ENCODE measurements at regions not wholly inside any gene's neighbourhood (a gene's known extent, or its start where the extent isn't known, plus 50 kb on each side); places are given as distances from the start of the nearest gene placed in this dataset.
"Not testable (repeated sequence)": the region's sequence is repeated elsewhere in the genome, so short reads cannot be mapped to it uniquely, and the experiment has no call there.

- no peak for DNase-seq
Observed at GRCh38 chr1:166507347-166507746, 331.9 kb upstream of the POGK start.

GRCh38 chr1:166511761-166512160 is 327.5 kb upstream of the POGK start:
- no peak for DNase-seq

- DNase-seq, result no peak
Observed at GRCh38 chr1:166514067-166514466, 325.2 kb upstream of the POGK start.

GRCh38 chr1:166527752-166528151 is 311.5 kb upstream of the POGK start:
- DNase-seq, result no peak

- DNase-seq, result no peak
Observed at GRCh38 chr1:166538646-166539045, 300.6 kb upstream of the POGK start.

GRCh38 chr1:166544036-166544435 is 295.2 kb upstream of the POGK start:
- no peak for DNase-seq

GRCh38 chr1:166544561-166544960 is 294.7 kb upstream of the POGK start:
- no peak for DNase-seq

GRCh38 chr1:166552706-166553105 is 286.6 kb upstream of the POGK start:
- no peak for DNase-seq

- no peak for DNase-seq
Observed at GRCh38 chr1:166570954-166571353, 268.3 kb upstream of the POGK start.

GRCh38 chr1:166573199-166573598 is 266.1 kb upstream of the POGK start:
- no peak for DNase-seq

- no peak for DNase-seq
Observed at GRCh38 chr1:166579557-166580501, 259.4 kb upstream of the POGK start.

GRCh38 chr1:166588741-166589140 is 250.5 kb upstream of the POGK start:
- no peak for DNase-seq

GRCh38 chr1:166590161-166590560 is 249.1 kb upstream of the POGK start:
- no peak for DNase-seq

GRCh38 chr1:166594646-166595045 is 244.6 kb upstream of the POGK start:
- no peak for DNase-seq

GRCh38 chr1:166597516-166597915 is 241.8 kb upstream of the POGK start:
- no peak for DNase-seq

GRCh38 chr1:166600574-166600973 is 238.7 kb upstream of the POGK start:
- no peak for DNase-seq

- no peak for DNase-seq
Observed at GRCh38 chr1:166601650-166602278, 237.5 kb upstream of the POGK start.

- not testable (repeated sequence) for DNase-seq
Observed at GRCh38 chr1:166602801-166603200, 236.5 kb upstream of the POGK start.

- no peak for DNase-seq
Observed at GRCh38 chr1:166603296-166603695, 236.0 kb upstream of the POGK start.

- no peak for DNase-seq
Observed at GRCh38 chr1:166605137-166605536, 234.1 kb upstream of the POGK start.

GRCh38 chr1:166612886-166613285 is 226.4 kb upstream of the POGK start:
- DNase-seq, result no peak

GRCh38 chr1:166616206-166616605 is 223.1 kb upstream of the POGK start:
- no peak for DNase-seq

GRCh38 chr1:166626711-166627110 is 212.6 kb upstream of the POGK start:
- DNase-seq, result no peak

- DNase-seq, result no peak
Observed at GRCh38 chr1:166627558-166627957, 211.7 kb upstream of the POGK start.

Measured in stimulated activated naive CD4-positive, alpha-beta T cell (primary cell).